GM18508 (cell line): ENCODE measurements at regions not wholly inside any gene's neighbourhood (a gene's known extent, or its start where the extent isn't known, plus 50 kb on each side); places are given as distances from the start of the nearest gene placed in this dataset.

Experiments used
- ATAC-seq: cut with Tn5 transposase; IDR thresholded peaks from one replicate; pipeline ENCODE4 v1.9.1; 2021; ENCODE audit warnings: moderate number of reproducible peaks; ENCODE audit not compliant: insufficient read depth, unreplicated experiment

GRCh38 chr20:11249683-11250082, 575.9 kb upstream of the JAG1 start:
- no peak for ATAC-seq

- ATAC-seq, result no peak
Observed at GRCh38 chr20:11252447-11252846, 578.6 kb upstream of the JAG1 start.

- no peak for ATAC-seq
Observed at GRCh38 chr20:11255455-11255854, 581.7 kb upstream of the JAG1 start.

- no peak for ATAC-seq
Observed at GRCh38 chr20:11255860-11256259, 582.1 kb upstream of the JAG1 start.

- ATAC-seq, result no peak
Observed at GRCh38 chr20:11260611-11261010, 586.8 kb upstream of the JAG1 start.

- peak; percentile 63 for ATAC-seq
Observed at GRCh38 chr20:11261533-11262000, 587.8 kb upstream of the JAG1 start.

- ATAC-seq, result no peak
Observed at GRCh38 chr20:11266571-11266970, 592.8 kb upstream of the JAG1 start.

GRCh38 chr20:11267131-11267761, 593.4 kb upstream of the JAG1 start:
- ATAC-seq, result peak; percentile 40

- peak; percentile 7 for ATAC-seq
Observed at GRCh38 chr20:11267762-11268335, 594.0 kb upstream of the JAG1 start.

- ATAC-seq, result no peak
Observed at GRCh38 chr20:11270566-11270965, 596.8 kb upstream of the JAG1 start.

- no peak for ATAC-seq
Observed at GRCh38 chr20:11271319-11271718, 597.5 kb upstream of the JAG1 start.

- ATAC-seq, result no peak
Observed at GRCh38 chr20:11271920-11272594, 598.3 kb upstream of the JAG1 start.

- no peak for ATAC-seq
Observed at GRCh38 chr20:11274141-11274594, 600.4 kb upstream of the JAG1 start.

- no peak for ATAC-seq
Observed at GRCh38 chr20:11275740-11276139, 601.9 kb upstream of the JAG1 start.

GRCh38 chr20:11277170-11277569, 603.4 kb upstream of the JAG1 start:
- ATAC-seq, result no peak

GRCh38 chr20:11277858-11278257, 604.1 kb upstream of the JAG1 start:
- no peak for ATAC-seq

GRCh38 chr20:11278461-11278860, 604.7 kb upstream of the JAG1 start:
- ATAC-seq, result no peak

- no peak for ATAC-seq
Observed at GRCh38 chr20:11281240-11281639, 607.4 kb upstream of the JAG1 start.

- ATAC-seq, result no peak
Observed at GRCh38 chr20:11281768-11282167, 608.0 kb upstream of the JAG1 start.

- no peak for ATAC-seq
Observed at GRCh38 chr20:11287126-11287525, 613.3 kb upstream of the JAG1 start.

- ATAC-seq, result no peak
Observed at GRCh38 chr20:11296221-11296620, 621.5 kb upstream of the BTBD3 start.

GRCh38 chr20:11296951-11297350, 620.7 kb upstream of the BTBD3 start:
- ATAC-seq, result no peak
